ENCODE measurements at regions not wholly inside any gene's neighbourhood (a gene's known extent, or its start where the extent isn't known, plus 50 kb on each side); places are given as distances from the start of the nearest gene placed in this dataset.

DNA sequence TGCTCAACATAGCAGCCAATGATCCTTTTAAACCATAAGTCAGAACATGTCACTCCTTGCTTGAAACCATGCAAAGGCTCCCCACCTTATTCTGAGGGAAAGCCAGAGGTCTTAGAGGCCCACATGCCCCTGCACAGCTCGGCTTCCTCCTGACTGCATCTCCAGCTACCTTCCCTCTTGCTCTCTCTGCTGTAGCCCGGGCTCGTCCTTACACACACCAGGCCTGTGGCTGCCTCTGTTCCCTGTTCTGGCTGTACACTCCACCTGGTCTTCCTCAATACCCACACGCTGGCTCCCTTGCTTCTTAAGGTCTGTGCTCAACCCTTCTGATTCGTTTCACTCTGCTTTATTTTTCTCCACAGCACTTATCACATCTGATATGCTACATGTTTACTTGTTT is 116.2 kb downstream of the TNFAIP3 start:
- Histone ChIP-seq H3K27ac (no peak overlapping the region), H3K27me3 (no peaks in the 10 kb centered on the region), H3K4me1 (no peaks in the 10 kb centered on the region), H3K9me3 (no peaks in the 10 kb centered on the region), H3K4me3 (no peak overlapping the region), H3K36me3 (no peaks in the 10 kb centered on the region)
- WGBS, 2 donors = 74 to 85% methylated on average over 5 of the region's 5 CpGs
- TF ChIP-seq POLR2AphosphoS5 (IDR thresholded peaks at IDR 0.05) = no peak
- no peak for TF ChIP-seq POLR2A (IDR thresholded peaks at IDR 0.05)
- no peak for TF ChIP-seq EP300 (IDR thresholded peaks at IDR 0.05)
- no peak for TF ChIP-seq CTCF (IDR thresholded peaks at IDR 0.05)
- no peak for DNase-seq
- intact Hi-C loops (cut with DNase I) = no loop called here

GRCh38 chr6:137989664-137990063 is 117.6 kb downstream of the PERP start:
- intact Hi-C loops (cut with DNase I) = loop anchor here (10.0 kb wide), 1 partner anchor 775 kb away; no protein-coding TSS in a partner anchor
- H3K4me1 ChIP-seq = no peaks in the 10 kb centered on the region
- H3K9me3 ChIP-seq = no peaks in the 10 kb centered on the region
- H3K36me3 ChIP-seq = no peaks in the 10 kb centered on the region
- 85 to 90% methylated on average over 4 of the region's 4 CpGs for WGBS, 2 donors
- H3K27me3 ChIP-seq = no peaks in the 10 kb centered on the region
- DNase-seq = no peak
- H3K27ac ChIP-seq = no peak overlapping the region
- no peak overlapping the region for H3K4me3 ChIP-seq
- TF ChIP-seq POLR2A (IDR thresholded peaks at IDR 0.05) (no peak), POLR2AphosphoS5 (IDR thresholded peaks at IDR 0.05) (no peak), CTCF (IDR thresholded peaks at IDR 0.05) (no peak), EP300 (IDR thresholded peaks at IDR 0.05) (no peak)

- TF ChIP-seq EP300 (IDR thresholded peaks at IDR 0.05) (no peak), CTCF (IDR thresholded peaks at IDR 0.05) (no peak), POLR2A (IDR thresholded peaks at IDR 0.05) (no peak), POLR2AphosphoS5 (IDR thresholded peaks at IDR 0.05) (no peak)
- Histone ChIP-seq H3K27me3 (no peaks in the 10 kb centered on the region), H3K4me3 (no peak overlapping the region), H3K4me1 (no peaks in the 10 kb centered on the region), H3K27ac (no peak overlapping the region), H3K9me3 (peaks cover 0 to 6% (median 3%) of the 10 kb centered on the region in 4 donors), H3K36me3 (no peaks in the 10 kb centered on the region)
- 83 to 88% methylated on average over 1 of the region's 1 CpG for WGBS, 2 donors
- DNase-seq = no peak
- intact Hi-C loops (cut with DNase I) = loop anchor here (10.0 kb wide), 1 partner anchor 769 kb away; no protein-coding TSS in a partner anchor
These were observed 111.8 kb downstream of the PERP start for GRCh38 chr6:137995371-137995770.

- intact Hi-C loops (cut with DNase I) = loop anchor here (10.0 kb wide), 1 partner anchor 766 kb away; no protein-coding TSS in a partner anchor
- Histone ChIP-seq H3K4me3 (no peak overlapping the region), H3K4me1 (no peaks in the 10 kb centered on the region), H3K9me3 (peaks cover 0 to 6% (median 3%) of the 10 kb centered on the region in 4 donors), H3K36me3 (no peaks in the 10 kb centered on the region), H3K27me3 (no peaks in the 10 kb centered on the region), H3K27ac (no peak overlapping the region)
- WGBS, 2 donors = 83 to 87% methylated on average over 4 of the region's 4 CpGs
- TF ChIP-seq CTCF (IDR thresholded peaks at IDR 0.05) = no peak
- no peak for TF ChIP-seq POLR2AphosphoS5 (IDR thresholded peaks at IDR 0.05)
- TF ChIP-seq POLR2A (IDR thresholded peaks at IDR 0.05) = no peak
- no peak for TF ChIP-seq EP300 (IDR thresholded peaks at IDR 0.05)
- DNase-seq = no peak
These were observed 108.7 kb downstream of the PERP start for GRCh38 chr6:137998461-137999019.

DNA sequence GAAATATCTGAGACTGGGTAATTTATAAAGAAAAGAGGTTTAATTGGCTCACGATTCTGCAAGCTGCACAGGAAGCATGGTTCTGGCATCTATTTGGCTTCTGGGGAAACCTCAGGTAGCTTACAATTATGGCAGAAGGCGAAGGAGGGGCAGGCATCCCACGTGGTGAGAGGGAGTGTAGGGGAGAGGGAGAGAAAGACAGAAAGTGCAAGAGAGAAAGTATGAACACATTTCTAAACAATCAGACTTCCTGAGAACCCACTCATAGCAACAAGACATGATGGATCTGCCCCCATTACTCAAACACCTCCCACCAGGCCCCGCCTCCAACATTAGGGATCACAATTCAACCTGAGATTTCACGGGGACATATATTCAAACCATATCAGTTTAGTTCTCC is 107.4 kb downstream of the PERP start:
- DNase-seq = no peak
- TF ChIP-seq EP300 (IDR thresholded peaks at IDR 0.05) (no peak), POLR2A (IDR thresholded peaks at IDR 0.05) (no peak), CTCF (IDR thresholded peaks at IDR 0.05) (no peak), POLR2AphosphoS5 (IDR thresholded peaks at IDR 0.05) (no peak)
- Histone ChIP-seq H3K27me3 (no peaks in the 10 kb centered on the region), H3K36me3 (no peaks in the 10 kb centered on the region), H3K9me3 (peaks cover 0 to 6% (median 3%) of the 10 kb centered on the region in 4 donors), H3K27ac (no peak overlapping the region), H3K4me1 (no peaks in the 10 kb centered on the region), H3K4me3 (no peak overlapping the region)
- intact Hi-C loops (cut with DNase I) = loop anchor here (10.0 kb wide), 3 partner anchors 295 to 765 kb away; partner anchors contain the start of gene HEBP2
- 76 to 78% methylated on average over 5 of the region's 5 CpGs for WGBS, 2 donors

All from sigmoid colon (tissue), 6 donors.